ENCODE measurements at regions not wholly inside any gene's neighbourhood (a gene's known extent, or its start where the extent isn't known, plus 50 kb on each side); places are given as distances from the start of the nearest gene placed in this dataset.
"Not testable (repeated sequence)": the region's sequence is repeated elsewhere in the genome, so short reads cannot be mapped to it uniquely, and the experiment has no call there.

DNA sequence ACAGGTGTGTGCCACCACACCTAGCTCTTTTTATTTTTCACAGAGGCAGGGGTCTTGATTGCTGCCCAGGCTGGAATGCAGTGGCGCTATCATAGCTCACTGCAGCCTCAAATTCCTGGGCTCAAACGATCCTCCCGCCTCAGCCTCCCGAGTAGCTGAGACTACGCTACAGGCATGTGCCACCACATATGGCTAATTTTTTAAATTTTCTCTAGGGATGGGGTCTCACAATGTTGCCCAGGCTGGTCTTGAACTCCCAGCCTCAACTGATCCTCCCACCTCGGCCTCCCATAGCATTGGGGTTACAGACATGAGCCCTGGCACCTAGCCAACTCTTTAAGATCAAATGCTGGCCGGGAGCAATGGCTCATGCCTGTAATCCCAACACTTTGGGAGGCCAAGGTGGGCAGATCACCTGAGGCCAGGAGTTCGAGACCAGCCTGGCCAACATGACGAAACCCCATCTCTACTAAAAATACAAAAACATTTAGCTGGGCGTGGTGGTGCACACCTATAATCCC is 50.6 kb upstream of the MYL10 start:
- TF ChIP-seq, protein P1, sequence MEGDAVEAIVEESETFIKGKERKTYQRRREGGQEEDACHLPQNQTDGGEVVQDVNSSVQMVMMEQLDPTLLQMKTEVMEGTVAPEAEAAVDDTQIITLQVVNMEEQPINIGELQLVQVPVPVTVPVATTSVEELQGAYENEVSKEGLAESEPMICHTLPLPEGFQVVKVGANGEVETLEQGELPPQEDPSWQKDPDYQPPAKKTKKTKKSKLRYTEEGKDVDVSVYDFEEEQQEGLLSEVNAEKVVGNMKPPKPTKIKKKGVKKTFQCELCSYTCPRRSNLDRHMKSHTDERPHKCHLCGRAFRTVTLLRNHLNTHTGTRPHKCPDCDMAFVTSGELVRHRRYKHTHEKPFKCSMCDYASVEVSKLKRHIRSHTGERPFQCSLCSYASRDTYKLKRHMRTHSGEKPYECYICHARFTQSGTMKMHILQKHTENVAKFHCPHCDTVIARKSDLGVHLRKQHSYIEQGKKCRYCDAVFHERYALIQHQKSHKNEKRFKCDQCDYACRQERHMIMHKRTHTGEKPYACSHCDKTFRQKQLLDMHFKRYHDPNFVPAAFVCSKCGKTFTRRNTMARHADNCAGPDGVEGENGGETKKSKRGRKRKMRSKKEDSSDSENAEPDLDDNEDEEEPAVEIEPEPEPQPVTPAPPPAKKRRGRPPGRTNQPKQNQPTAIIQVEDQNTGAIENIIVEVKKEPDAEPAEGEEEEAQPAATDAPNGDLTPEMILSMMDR (IDR thresholded peaks at IDR 0.05; ENCODE audit: poor library complexity, severe bottlenecking) = not testable (repeated sequence)
- TF ChIP-seq EZH2 (IDR thresholded peaks at IDR 0.05; ENCODE audit: borderline replicate concordance, insufficient read depth, low read length, poor library complexity, severe bottlenecking); SMC3 (conservative IDR thresholded peaks at IDR 0.05; ENCODE audit: poor library complexity): not testable (repeated sequence)
- TF ChIP-seq, protein P2, sequence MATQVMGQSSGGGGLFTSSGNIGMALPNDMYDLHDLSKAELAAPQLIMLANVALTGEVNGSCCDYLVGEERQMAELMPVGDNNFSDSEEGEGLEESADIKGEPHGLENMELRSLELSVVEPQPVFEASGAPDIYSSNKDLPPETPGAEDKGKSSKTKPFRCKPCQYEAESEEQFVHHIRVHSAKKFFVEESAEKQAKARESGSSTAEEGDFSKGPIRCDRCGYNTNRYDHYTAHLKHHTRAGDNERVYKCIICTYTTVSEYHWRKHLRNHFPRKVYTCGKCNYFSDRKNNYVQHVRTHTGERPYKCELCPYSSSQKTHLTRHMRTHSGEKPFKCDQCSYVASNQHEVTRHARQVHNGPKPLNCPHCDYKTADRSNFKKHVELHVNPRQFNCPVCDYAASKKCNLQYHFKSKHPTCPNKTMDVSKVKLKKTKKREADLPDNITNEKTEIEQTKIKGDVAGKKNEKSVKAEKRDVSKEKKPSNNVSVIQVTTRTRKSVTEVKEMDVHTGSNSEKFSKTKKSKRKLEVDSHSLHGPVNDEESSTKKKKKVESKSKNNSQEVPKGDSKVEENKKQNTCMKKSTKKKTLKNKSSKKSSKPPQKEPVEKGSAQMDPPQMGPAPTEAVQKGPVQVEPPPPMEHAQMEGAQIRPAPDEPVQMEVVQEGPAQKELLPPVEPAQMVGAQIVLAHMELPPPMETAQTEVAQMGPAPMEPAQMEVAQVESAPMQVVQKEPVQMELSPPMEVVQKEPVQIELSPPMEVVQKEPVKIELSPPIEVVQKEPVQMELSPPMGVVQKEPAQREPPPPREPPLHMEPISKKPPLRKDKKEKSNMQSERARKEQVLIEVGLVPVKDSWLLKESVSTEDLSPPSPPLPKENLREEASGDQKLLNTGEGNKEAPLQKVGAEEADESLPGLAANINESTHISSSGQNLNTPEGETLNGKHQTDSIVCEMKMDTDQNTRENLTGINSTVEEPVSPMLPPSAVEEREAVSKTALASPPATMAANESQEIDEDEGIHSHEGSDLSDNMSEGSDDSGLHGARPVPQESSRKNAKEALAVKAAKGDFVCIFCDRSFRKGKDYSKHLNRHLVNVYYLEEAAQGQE (IDR thresholded peaks at IDR 0.05; ENCODE audit: borderline replicate concordance) = not testable (repeated sequence)
